Endothelial cell of umbilical vein (primary cell): ENCODE measurements at regions not wholly inside any gene's neighbourhood (a gene's known extent, or its start where the extent isn't known, plus 50 kb on each side); places are given as distances from the start of the nearest gene placed in this dataset.

Experiments
- BruUV-seq: library from RNA; stranded (reverse); fragments of 400-500 nt; replicated peaks from 2 replicates; lab custom pipeline; 2021; lab: Mats Ljungman, UMichigan
- CTCF ChIA-PET: fragments of 300-600, 350-600 bp; sonication (Branson Sonifier 250); formaldehyde crosslinking; loops from one replicate; lab custom pipeline; 2021; ENCODE audit warnings: antibody characterized with exemption, inconsistent platforms; lab: Charles Lee
- POLR2A ChIA-PET: fragments of 300-600, 350-600 bp; sonication (Branson Sonifier 250); formaldehyde crosslinking; loops from one replicate; lab custom pipeline; 2021; ENCODE audit warnings: antibody characterized with exemption, inconsistent platforms; lab: Charles Lee
- DNase-seq: peaks from one replicate; pipeline ENCODE4 v3.0.0-alpha.2; 2011; ENCODE audit warnings: low read depth, low spot score
- FAIRE-seq: peaks from 2 replicates; lab custom pipeline; 2011; peaks lifted over from hg19 to GRCh38; lab: Jason Lieb, UNC
- H2AFZ ChIP-seq: 2 replicates; pipeline ENCODE4 v1.6.0; 2012; ENCODE audit warnings: low read depth, low read length, control low read depth, inconsistent platforms
- H3K27ac ChIP-seq: 2 replicates; pipeline ENCODE4 v1.5.1; 2011; ENCODE audit warnings: low read depth, mild to moderate bottlenecking, control low read depth, low read length, moderate library complexity; ENCODE audit not compliant: insufficient read depth
- H3K27me3 ChIP-seq, 2 experiments: 2 replicates each; pipeline versions ENCODE4 v1.6.0 to v1.6.1; 2011; ENCODE audit warnings: low read length in 2 of 2, mixed read lengths in 1 of 2; ENCODE audit not compliant: control insufficient read depth in 2 of 2, insufficient read depth in 2 of 2
- H3K36me3 ChIP-seq, 2 experiments: 2 replicates in 1 of 2; 3 replicates in 1 of 2; pipeline ENCODE4 v1.5.1; 2011; ENCODE audit warnings: low read length in 2 of 2, mild to moderate bottlenecking in 1 of 2, moderate library complexity in 1 of 2; ENCODE audit not compliant: control insufficient read depth in 2 of 2, insufficient read depth in 2 of 2; ENCODE audit errors: extremely low read depth in 1 of 2
- H3K4me1 ChIP-seq: 3 replicates; pipeline ENCODE4 v1.5.1; 2011; ENCODE audit warnings: mild to moderate bottlenecking, low read length; ENCODE audit not compliant: control insufficient read depth, insufficient read depth; ENCODE audit errors: extremely low read depth
- H3K4me2 ChIP-seq: 2 replicates; pipeline ENCODE4 v1.6.1; 2011; ENCODE audit warnings: low read length, control low read depth, mixed read lengths; ENCODE audit not compliant: insufficient read depth
- H3K4me3 ChIP-seq, 3 experiments: fragments of 200-600 bp in 1 of 3; sonication (generic), shearing (Covaris generic) in 1 of 3; replicated peaks in 1 of 3; 2 replicates each; pipeline ENCODE4 v1.5.1; 2011 to 2016; ENCODE audit warnings: control low read depth in 3 of 3, low read length in 3 of 3, mild to moderate bottlenecking in 2 of 3, inconsistent platforms in 1 of 3, low read depth in 1 of 3, moderate library complexity in 1 of 3; ENCODE audit not compliant: insufficient read depth in 1 of 3
- H3K79me2 ChIP-seq: 2 replicates; pipeline ENCODE4 v1.6.0; 2012; ENCODE audit warnings: low read length, inconsistent platforms; ENCODE audit not compliant: control insufficient read depth, insufficient read depth
- H3K9ac ChIP-seq: replicated peaks from 2 replicates; pipeline ENCODE3; 2011; ENCODE audit warnings: low read length, control low read depth; ENCODE audit not compliant: insufficient read depth; ENCODE audit errors: extremely low read depth
- H3K9me1 ChIP-seq: replicated peaks from 3 replicates; pipeline ENCODE4 v1.6.0; 2011; ENCODE audit warnings: mild to moderate bottlenecking, low read length; ENCODE audit not compliant: control insufficient read depth, insufficient read depth; ENCODE audit errors: extremely low read depth
- H3K9me3 ChIP-seq: replicated peaks from 2 replicates; pipeline ENCODE4 v1.5.1; 2012; ENCODE audit warnings: low read length, inconsistent platforms; ENCODE audit not compliant: control insufficient read depth, insufficient read depth
- H4K20me1 ChIP-seq: replicated peaks from 2 replicates; pipeline ENCODE3; 2011; ENCODE audit warnings: mild to moderate bottlenecking, low read length; ENCODE audit not compliant: control insufficient read depth, insufficient read depth; ENCODE audit errors: extremely low read depth
- EZH2 ChIP-seq: IDR thresholded peaks from 2 replicates; pipeline ENCODE4 v1.6.1; 2012; ENCODE audit warnings: borderline replicate concordance, low read depth, mild to moderate bottlenecking, moderate library complexity, low read length, inconsistent platforms; ENCODE audit not compliant: severe bottlenecking
- FOS ChIP-seq: IDR thresholded peaks from 2 replicates; pipeline ENCODE4 v1.6.1; 2011; ENCODE audit warnings: mild to moderate bottlenecking, low read length, moderate library complexity, borderline replicate concordance; ENCODE audit not compliant: insufficient read depth
- GATA2 ChIP-seq: IDR thresholded peaks from 2 replicates; pipeline ENCODE4 v1.7.0; 2011; ENCODE audit warnings: low read depth, mild to moderate bottlenecking, moderate library complexity, mixed read lengths, low read length; ENCODE audit not compliant: insufficient read length, insufficient read depth
- JUN ChIP-seq: IDR thresholded peaks from 2 replicates; pipeline ENCODE4 v1.6.1; 2011; ENCODE audit warnings: borderline replicate concordance, low read depth; ENCODE audit not compliant: insufficient read length, insufficient read depth
- MAX ChIP-seq: IDR thresholded peaks from 2 replicates; pipeline ENCODE4 v1.6.1; 2011; ENCODE audit not compliant: insufficient read depth, insufficient read length
- MYC ChIP-seq: IDR thresholded peaks from one replicate; pipeline ENCODE4 v1.6.1; 2011; ENCODE audit warnings: mild to moderate bottlenecking, low read depth, low read length
- POLR2A ChIP-seq: IDR thresholded peaks from 2 replicates; pipeline ENCODE4 v1.6.1; 2012; ENCODE audit warnings: low read depth, mild to moderate bottlenecking, control low read depth, low read length
- POLR2AphosphoS5 ChIP-seq: IDR thresholded peaks from 2 replicates; pipeline ENCODE4 v1.6.1; 2012; ENCODE audit warnings: low read depth, mild to moderate bottlenecking, control low read depth, low read length, moderate library complexity; ENCODE audit not compliant: insufficient read depth
- dilution Hi-C: fragments of 300-500 bp; cut with MboI; formaldehyde crosslinking; loops from one replicate; pipeline ENCODE4 v1.15.0; 2019; ENCODE audit warnings: low sequenced_read_pairs; ENCODE audit not compliant: extremely low pct_ligation_motif_present
- intact Hi-C: fragments of 100-400 bp; cut with micrococcal nuclease; formaldehyde crosslinking; loops from one replicate; pipeline ENCODE4 v1.10.0; 2022

- Histone ChIP-seq H3K9me1 (no peaks in the 10 kb centered on the region), H3K27ac (no peak overlapping the region), H3K9ac (no peak overlapping the region), H3K27me3 (no peaks in the 10 kb centered on the region), H3K4me1 (no peaks in the 10 kb centered on the region), H2AFZ (no peak overlapping the region), H3K9me3 (peaks cover 5% of the 10 kb centered on the region), H3K79me2 (no peaks in the 10 kb centered on the region), H4K20me1 (no peaks in the 10 kb centered on the region), H3K36me3 (no peaks in the 10 kb centered on the region), H3K4me3 (no peak overlapping the region), H3K4me2 (no peak overlapping the region)
- BruUV-seq: no TSS peak
- dilution Hi-C loops (no loop called here), intact Hi-C loops (no loop called here)
- no peak for TF ChIP-seq POLR2A
- DNase-seq (no peak), FAIRE-seq (no peak)
- CTCF ChIA-PET: no interaction called here
- POLR2A ChIA-PET: no interaction called here
Observed at GRCh38 chr10:130858626-130859025, 452.9 kb downstream of the TCERG1L start.

GRCh38 chr10:130859427-130859826, 452.1 kb downstream of the TCERG1L start:
- H3K9me3 ChIP-seq: peaks cover 5% of the 10 kb centered on the region
- H3K4me3 ChIP-seq: no peak overlapping the region
- no peak for FAIRE-seq
- no peaks in the 10 kb centered on the region for H3K27me3 ChIP-seq
- no peaks in the 10 kb centered on the region for H3K9me1 ChIP-seq
- BruUV-seq: no TSS peak
- dilution Hi-C loops: no loop called here
- no peak overlapping the region for H2AFZ ChIP-seq
- H3K36me3 ChIP-seq: no peaks in the 10 kb centered on the region
- ChIA-PET CTCF (no interaction called here), POLR2A (no interaction called here)
- no peak overlapping the region for H3K9ac ChIP-seq
- intact Hi-C loops: no loop called here
- no peak for TF ChIP-seq GATA2
- TF ChIP-seq EZH2: no peak
- no peak for TF ChIP-seq MAX
- TF ChIP-seq POLR2AphosphoS5: no peak
- no peak for TF ChIP-seq POLR2A
- no peak for TF ChIP-seq FOS
- no peak for TF ChIP-seq JUN
- TF ChIP-seq MYC: no peak
- no peak overlapping the region for H3K27ac ChIP-seq
- no peaks in the 10 kb centered on the region for H4K20me1 ChIP-seq
- DNase-seq: no peak
- no peaks in the 10 kb centered on the region for H3K4me1 ChIP-seq
- H3K4me2 ChIP-seq: no peak overlapping the region
- H3K79me2 ChIP-seq: no peaks in the 10 kb centered on the region
